ENCODE measurements at regions not wholly inside any gene's neighbourhood (a gene's known extent, or its start where the extent isn't known, plus 50 kb on each side); places are given as distances from the start of the nearest gene placed in this dataset.

DNA sequence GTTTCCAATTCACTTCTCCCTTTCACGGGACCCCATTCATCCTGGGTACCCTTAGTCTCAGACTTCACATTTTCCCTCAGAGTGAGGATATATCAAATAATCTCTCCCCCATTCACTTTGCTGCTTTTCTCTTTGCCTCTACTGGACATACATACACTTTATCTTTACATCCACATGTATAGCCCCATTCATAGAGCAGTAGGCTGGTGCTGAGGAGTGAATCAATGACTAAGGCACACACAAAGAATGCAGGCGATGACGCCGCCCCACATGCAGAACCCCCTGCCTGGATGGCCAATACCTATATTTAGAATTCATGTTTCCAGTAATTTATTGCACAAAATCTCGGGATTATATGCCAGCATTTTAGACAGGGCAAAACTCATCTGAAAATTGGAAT is 554.3 kb upstream of the TENM3 start:
- no peak for DNase-seq (ENCODE audit: extremely low read depth, insufficient read length)
- no peak overlapping the region for H3K4me3 ChIP-seq (replicated peaks; ENCODE audit: low read depth, low read length)
- H3K27me3 ChIP-seq (replicated peaks; ENCODE audit: control insufficient read depth, insufficient read depth, low read length) = no peaks in the 10 kb centered on the region
- TF ChIP-seq, protein P1, sequence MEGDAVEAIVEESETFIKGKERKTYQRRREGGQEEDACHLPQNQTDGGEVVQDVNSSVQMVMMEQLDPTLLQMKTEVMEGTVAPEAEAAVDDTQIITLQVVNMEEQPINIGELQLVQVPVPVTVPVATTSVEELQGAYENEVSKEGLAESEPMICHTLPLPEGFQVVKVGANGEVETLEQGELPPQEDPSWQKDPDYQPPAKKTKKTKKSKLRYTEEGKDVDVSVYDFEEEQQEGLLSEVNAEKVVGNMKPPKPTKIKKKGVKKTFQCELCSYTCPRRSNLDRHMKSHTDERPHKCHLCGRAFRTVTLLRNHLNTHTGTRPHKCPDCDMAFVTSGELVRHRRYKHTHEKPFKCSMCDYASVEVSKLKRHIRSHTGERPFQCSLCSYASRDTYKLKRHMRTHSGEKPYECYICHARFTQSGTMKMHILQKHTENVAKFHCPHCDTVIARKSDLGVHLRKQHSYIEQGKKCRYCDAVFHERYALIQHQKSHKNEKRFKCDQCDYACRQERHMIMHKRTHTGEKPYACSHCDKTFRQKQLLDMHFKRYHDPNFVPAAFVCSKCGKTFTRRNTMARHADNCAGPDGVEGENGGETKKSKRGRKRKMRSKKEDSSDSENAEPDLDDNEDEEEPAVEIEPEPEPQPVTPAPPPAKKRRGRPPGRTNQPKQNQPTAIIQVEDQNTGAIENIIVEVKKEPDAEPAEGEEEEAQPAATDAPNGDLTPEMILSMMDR (IDR thresholded peaks at IDR 0.05; ENCODE audit: insufficient read depth, low read length, poor library complexity, severe bottlenecking) = no peak
- H3K36me3 ChIP-seq (ENCODE audit: control insufficient read depth, insufficient read depth, low read length) = no peaks in the 10 kb centered on the region

DNA sequence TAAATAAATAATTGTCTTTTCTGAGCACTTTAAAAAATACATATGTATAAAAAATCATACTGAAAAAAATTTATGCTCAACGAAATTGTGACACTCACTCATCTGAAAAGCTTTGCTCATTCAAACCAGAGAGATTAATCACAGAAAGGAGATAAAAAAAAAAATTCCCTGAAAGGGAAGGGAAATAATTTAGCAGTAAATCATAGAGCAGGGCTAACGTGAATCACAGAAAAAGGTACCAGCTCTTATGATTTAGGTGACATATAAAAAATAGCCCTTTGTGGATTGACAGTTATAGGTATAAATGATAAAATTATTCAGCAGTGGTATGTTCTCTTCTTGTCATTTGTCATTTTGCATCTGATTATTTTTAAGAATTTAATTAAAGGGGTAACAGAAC is 552.7 kb upstream of the TENM3 start:
- Histone ChIP-seq H3K36me3 (ENCODE audit: control insufficient read depth, insufficient read depth, low read length) (no peaks in the 10 kb centered on the region), H3K4me3 (replicated peaks; ENCODE audit: low read depth, low read length) (no peak overlapping the region), H3K27me3 (replicated peaks; ENCODE audit: control insufficient read depth, insufficient read depth, low read length) (no peaks in the 10 kb centered on the region)
- TF ChIP-seq, protein P1 (IDR thresholded peaks at IDR 0.05; ENCODE audit: insufficient read depth, low read length, poor library complexity, severe bottlenecking) = no peak
- DNase-seq (ENCODE audit: extremely low read depth, insufficient read length) = no peak

DNA sequence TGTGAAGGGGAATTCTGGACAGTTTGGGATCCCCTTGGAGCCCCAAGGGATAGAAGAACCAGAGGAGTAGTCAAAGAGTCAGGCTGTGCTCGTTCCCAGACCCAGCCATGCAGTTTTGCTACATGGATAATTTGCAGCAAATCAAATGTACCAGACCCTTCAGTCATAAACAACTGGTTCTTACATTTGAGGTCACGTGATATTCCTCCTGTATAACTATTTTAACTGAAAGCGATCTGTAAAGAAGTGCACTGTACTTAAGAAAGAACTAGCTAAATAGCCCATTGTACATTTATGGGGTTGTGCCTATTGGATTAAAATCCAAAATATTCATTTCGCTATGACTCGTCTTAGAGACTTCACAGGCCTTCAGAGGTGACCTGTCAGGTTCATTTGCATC is 550.2 kb upstream of the TENM3 start:
- H3K36me3 ChIP-seq (ENCODE audit: control insufficient read depth, insufficient read depth, low read length) = no peaks in the 10 kb centered on the region
- H3K27me3 ChIP-seq (replicated peaks; ENCODE audit: control insufficient read depth, insufficient read depth, low read length) = no peaks in the 10 kb centered on the region
- TF ChIP-seq, protein P1 (IDR thresholded peaks at IDR 0.05; ENCODE audit: insufficient read depth, low read length, poor library complexity, severe bottlenecking) = no peak
- H3K4me3 ChIP-seq (replicated peaks; ENCODE audit: low read depth, low read length) = no peak overlapping the region
- DNase-seq (ENCODE audit: extremely low read depth, insufficient read length) = no peak

DNA sequence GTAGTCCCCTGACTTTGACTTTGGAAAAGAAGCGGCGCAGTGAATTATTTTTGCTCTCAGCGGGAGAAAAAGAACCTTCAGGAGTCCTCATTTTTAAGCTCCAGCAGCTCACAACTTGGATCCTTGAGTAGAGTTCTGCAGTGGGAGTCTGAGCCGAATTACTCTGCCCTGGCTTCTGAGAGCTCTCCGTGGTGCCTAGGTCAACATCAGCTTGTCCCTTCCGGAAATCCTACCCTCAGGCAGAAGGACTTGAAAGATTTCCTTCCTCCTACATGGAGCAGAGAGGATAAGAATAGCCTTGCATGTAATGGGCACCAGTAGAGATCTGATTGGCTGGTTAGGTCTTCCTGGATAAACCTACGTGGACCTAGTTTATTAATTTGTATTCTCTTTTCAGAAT is 549.7 kb upstream of the TENM3 start:
- DNase-seq (ENCODE audit: extremely low read depth, insufficient read length) = no peak
- Histone ChIP-seq H3K4me3 (replicated peaks; ENCODE audit: low read depth, low read length) (no peak overlapping the region), H3K27me3 (replicated peaks; ENCODE audit: control insufficient read depth, insufficient read depth, low read length) (no peaks in the 10 kb centered on the region), H3K36me3 (ENCODE audit: control insufficient read depth, insufficient read depth, low read length) (no peaks in the 10 kb centered on the region)
- TF ChIP-seq, protein P1 (IDR thresholded peaks at IDR 0.05; ENCODE audit: insufficient read depth, low read length, poor library complexity, severe bottlenecking) = no peak

DNA sequence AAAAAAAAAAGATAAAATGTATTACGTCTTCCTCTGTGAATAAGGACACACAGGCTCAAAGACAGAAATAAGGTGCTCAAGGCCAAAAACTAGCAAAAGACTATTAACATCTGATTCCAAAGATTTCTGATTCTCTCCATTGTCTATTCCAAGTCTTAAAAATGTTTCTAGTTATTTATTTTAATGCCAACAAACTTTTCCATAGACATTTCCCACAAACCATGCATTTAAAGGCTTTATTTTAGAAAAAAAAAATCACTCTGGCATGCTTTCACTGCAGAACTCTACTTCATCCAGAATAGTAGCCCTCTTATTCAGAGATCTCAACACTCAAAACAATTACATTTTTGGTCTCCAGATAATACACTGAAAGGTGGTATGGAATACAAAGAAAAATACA is 545.0 kb upstream of the TENM3 start:
- TF ChIP-seq, protein P1 (IDR thresholded peaks at IDR 0.05; ENCODE audit: insufficient read depth, low read length, poor library complexity, severe bottlenecking) = no peak
- no peak for DNase-seq (ENCODE audit: extremely low read depth, insufficient read length)
- Histone ChIP-seq H3K36me3 (ENCODE audit: control insufficient read depth, insufficient read depth, low read length) (no peaks in the 10 kb centered on the region), H3K27me3 (replicated peaks; ENCODE audit: control insufficient read depth, insufficient read depth, low read length) (no peaks in the 10 kb centered on the region), H3K4me3 (replicated peaks; ENCODE audit: low read depth, low read length) (no peak overlapping the region)

DNA sequence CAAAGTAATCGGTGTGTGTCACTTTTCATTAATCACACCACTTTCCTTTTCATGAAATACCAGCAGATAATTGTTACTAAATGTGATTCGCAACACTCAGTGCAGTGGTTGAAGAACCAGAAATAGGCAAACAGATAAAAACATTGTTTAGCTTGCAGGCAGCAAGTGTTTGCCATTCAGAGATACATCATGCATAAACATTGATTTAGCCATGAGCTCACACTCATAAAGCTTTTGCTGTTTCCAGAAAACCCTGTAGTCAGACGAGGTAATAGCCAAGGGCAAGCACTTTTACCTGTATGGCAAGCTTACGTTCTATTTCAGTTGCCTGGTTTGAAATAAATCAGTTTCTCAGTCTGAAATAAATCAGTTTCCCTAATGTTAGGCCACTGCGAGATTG is 542.0 kb upstream of the TENM3 start:
- Histone ChIP-seq H3K27me3 (replicated peaks; ENCODE audit: control insufficient read depth, insufficient read depth, low read length) (no peaks in the 10 kb centered on the region), H3K36me3 (ENCODE audit: control insufficient read depth, insufficient read depth, low read length) (no peaks in the 10 kb centered on the region), H3K4me3 (replicated peaks; ENCODE audit: low read depth, low read length) (no peak overlapping the region)
- TF ChIP-seq, protein P1 (IDR thresholded peaks at IDR 0.05; ENCODE audit: insufficient read depth, low read length, poor library complexity, severe bottlenecking) = no peak
- no peak for DNase-seq (ENCODE audit: extremely low read depth, insufficient read length)
